ENCODE measurements at regions not wholly inside any gene's neighbourhood (a gene's known extent, or its start where the extent isn't known, plus 50 kb on each side); places are given as distances from the start of the nearest gene placed in this dataset.

GRCh38 chrX:54695816-54696487, 102.1 kb downstream of the ITIH6 start:
- Histone ChIP-seq H3K79me2 (ENCODE audit: low read length) (no peaks in the 10 kb centered on the region), H2AFZ (ENCODE audit: low read length) (no peak overlapping the region), H3K9me2 (replicated peaks; ENCODE audit: low read length) (no peaks in the 10 kb centered on the region), H3K27ac (ENCODE audit: low read length) (no peak overlapping the region), H3F3A (ENCODE audit: low read length, unreplicated experiment) (no peaks in the 10 kb centered on the region), H3K4me2 (ENCODE audit: low read length) (peak overlapping the region; percentile 26; the same call in 1 of the 2 replicates), H4K20me1 (ENCODE audit: low read length) (no peaks in the 10 kb centered on the region), H3K9ac (ENCODE audit: low read length) (no peak overlapping the region), H3K27me3 (ENCODE audit: low read length) (no peaks in the 10 kb centered on the region), H3K4me1 (ENCODE audit: insufficient read depth, low read length) (peaks cover 7% of the 10 kb centered on the region; the same call in 1 of the 2 replicates), H3K36me3 (ENCODE audit: low read depth, low read length) (no peaks in the 10 kb centered on the region), H3K4me3 (ENCODE audit: low read length) (no peak overlapping the region), H3K9me3 (ENCODE audit: low read length) (no peaks in the 10 kb centered on the region)
- CTCF ChIA-PET = no interaction called here
- intact Hi-C loops (cut with micrococcal nuclease) = no loop called here
- POLR2A ChIA-PET (ENCODE audit: unreplicated experiment) = no interaction called here
- DNase-seq = peak; percentile 39
- BruUV-seq (replicated peaks) = no TSS peak
- TF ChIP-seq EZH2 (IDR thresholded peaks at IDR 0.05; ENCODE audit: low read length, unreplicated experiment) (no peak), CTCF (conservative IDR thresholded peaks at IDR 0.05; ENCODE audit: low read depth, low read length) (no peak), EZH2phosphoT487 (IDR thresholded peaks at IDR 0.05; ENCODE audit: borderline replicate concordance, low read length) (no peak)
- peak; percentile 29; the same call in 1 of the 2 replicates for ATAC-seq

Measured in PC-3 (cell line).